B cell (primary cell): ENCODE measurements at regions not wholly inside any gene's neighbourhood (a gene's known extent, or its start where the extent isn't known, plus 50 kb on each side); places are given as distances from the start of the nearest gene placed in this dataset.

ENCODE experiments used
- CTCF ChIP-seq: fragments of 200-600 bp; IDR thresholded peaks from one replicate; pipeline ENCODE4 v1.8.0; 2022; ENCODE audit warnings: antibody characterized with exemption, mild to moderate bottlenecking
- EZH2 ChIP-seq: IDR thresholded peaks from 2 replicates; pipeline ENCODE4 v1.6.1; 2012; ENCODE audit warnings: borderline replicate concordance, low read depth, mild to moderate bottlenecking, moderate library complexity, low read length; ENCODE audit not compliant: insufficient read depth, poor library complexity, severe bottlenecking

GRCh38 chr2:234191819-234192407 is 141.4 kb downstream of the SPP2 start:
- no peak for TF ChIP-seq CTCF
- no peak for TF ChIP-seq EZH2
